ENCODE measurements at regions not wholly inside any gene's neighbourhood (a gene's known extent, or its start where the extent isn't known, plus 50 kb on each side); places are given as distances from the start of the nearest gene placed in this dataset.

DNA sequence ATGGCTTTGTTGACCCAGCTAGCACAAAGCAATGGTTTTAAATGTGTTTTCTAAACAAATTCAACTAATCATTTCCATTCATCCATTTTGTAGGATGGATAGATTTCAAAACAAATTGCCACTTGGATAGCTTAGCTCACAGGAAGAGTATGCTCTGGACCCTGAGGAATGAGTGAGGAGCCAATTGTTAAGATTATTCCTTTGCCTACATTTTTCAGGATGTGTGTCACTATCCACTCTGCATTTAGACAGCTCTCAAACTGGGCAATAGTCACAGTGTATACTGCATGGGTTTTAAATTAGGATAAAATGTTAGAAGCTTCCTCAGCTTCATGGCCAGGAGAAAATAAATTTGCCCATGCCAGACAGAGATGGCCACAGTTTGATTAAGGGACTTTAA is 605.6 kb upstream of the TEX47 start:
- in situ Hi-C loops (cut with MboI; ENCODE audit: low sequenced_read_pairs, unreplicated experiment) = no loop called here
- no peak for DNase-seq (ENCODE audit: low spot score)
- TF ChIP-seq, protein P1, sequence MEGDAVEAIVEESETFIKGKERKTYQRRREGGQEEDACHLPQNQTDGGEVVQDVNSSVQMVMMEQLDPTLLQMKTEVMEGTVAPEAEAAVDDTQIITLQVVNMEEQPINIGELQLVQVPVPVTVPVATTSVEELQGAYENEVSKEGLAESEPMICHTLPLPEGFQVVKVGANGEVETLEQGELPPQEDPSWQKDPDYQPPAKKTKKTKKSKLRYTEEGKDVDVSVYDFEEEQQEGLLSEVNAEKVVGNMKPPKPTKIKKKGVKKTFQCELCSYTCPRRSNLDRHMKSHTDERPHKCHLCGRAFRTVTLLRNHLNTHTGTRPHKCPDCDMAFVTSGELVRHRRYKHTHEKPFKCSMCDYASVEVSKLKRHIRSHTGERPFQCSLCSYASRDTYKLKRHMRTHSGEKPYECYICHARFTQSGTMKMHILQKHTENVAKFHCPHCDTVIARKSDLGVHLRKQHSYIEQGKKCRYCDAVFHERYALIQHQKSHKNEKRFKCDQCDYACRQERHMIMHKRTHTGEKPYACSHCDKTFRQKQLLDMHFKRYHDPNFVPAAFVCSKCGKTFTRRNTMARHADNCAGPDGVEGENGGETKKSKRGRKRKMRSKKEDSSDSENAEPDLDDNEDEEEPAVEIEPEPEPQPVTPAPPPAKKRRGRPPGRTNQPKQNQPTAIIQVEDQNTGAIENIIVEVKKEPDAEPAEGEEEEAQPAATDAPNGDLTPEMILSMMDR (IDR thresholded peaks at IDR 0.05; ENCODE audit: borderline replicate concordance, control extremely low read depth, extremely low read depth, insufficient read depth, missing control alignments) = no peak

DNA sequence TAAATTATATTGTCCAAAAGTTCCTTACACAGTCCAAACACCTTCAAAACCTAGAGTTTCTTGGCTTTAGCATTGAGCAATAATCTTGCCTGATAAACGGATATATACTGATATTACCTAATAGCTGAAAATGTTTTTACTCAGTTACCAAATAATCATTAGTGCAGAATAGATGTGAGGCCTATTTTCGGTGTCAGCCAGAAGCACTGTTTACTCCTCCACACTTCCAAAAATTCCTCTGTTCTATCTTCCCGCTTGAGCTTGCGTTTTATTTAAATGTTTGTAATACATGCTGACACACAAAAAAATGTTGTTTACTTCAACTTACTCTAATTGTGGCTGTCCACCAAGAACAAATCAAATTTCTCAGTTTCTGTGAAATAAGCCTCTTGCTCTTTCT is 606.2 kb upstream of the TEX47 start:
- TF ChIP-seq, protein P1 (IDR thresholded peaks at IDR 0.05; ENCODE audit: borderline replicate concordance, control extremely low read depth, extremely low read depth, insufficient read depth, missing control alignments) = no peak
- no peak for DNase-seq (ENCODE audit: low spot score)
- in situ Hi-C loops (cut with MboI; ENCODE audit: low sequenced_read_pairs, unreplicated experiment) = no loop called here

DNA sequence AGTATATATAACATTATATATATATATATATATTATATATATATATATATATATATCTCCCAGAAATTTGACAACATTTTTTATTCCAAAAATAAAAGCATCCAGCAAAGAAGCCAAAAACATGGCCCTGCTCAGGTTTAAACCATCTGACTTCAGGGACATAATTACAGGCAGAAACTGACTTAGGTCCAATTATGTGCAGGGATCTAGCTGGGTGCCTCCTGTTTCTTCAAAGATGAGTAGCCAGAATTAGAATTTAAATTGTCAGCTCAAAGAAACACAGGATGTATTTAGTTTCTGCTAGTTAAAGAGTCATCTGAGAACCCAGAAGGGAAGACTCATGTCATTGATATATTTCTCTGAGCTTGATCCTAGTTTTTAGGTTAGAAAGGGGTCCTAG is 656.4 kb upstream of the TEX47 start:
- no peak for DNase-seq (ENCODE audit: low spot score)
- in situ Hi-C loops (cut with MboI; ENCODE audit: low sequenced_read_pairs, unreplicated experiment) = no loop called here
- TF ChIP-seq, protein P1 (IDR thresholded peaks at IDR 0.05; ENCODE audit: borderline replicate concordance, control extremely low read depth, extremely low read depth, insufficient read depth, missing control alignments) = no peak

DNA sequence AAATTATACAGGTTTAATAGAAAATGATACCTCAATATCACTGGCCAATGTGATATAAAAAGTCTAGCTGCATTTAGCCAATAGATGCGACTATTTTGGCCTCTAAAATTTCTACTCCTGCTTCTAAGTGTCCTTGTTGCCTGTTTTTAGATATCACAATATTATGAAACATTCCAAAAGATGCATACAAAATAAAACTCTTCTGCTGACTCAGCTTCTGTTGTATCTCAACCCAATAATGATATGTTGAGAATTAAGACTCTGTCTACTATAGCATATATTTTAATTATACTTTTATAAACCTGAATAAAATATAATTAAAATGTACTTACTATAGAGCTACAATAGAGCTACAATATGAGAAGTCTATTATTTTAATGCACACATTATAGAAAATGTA is 661.0 kb upstream of the TEX47 start:
- no peak for DNase-seq (ENCODE audit: low spot score)
- TF ChIP-seq, protein P1 (IDR thresholded peaks at IDR 0.05; ENCODE audit: borderline replicate concordance, control extremely low read depth, extremely low read depth, insufficient read depth, missing control alignments) = no peak
- in situ Hi-C loops (cut with MboI; ENCODE audit: low sequenced_read_pairs, unreplicated experiment) = no loop called here

DNA sequence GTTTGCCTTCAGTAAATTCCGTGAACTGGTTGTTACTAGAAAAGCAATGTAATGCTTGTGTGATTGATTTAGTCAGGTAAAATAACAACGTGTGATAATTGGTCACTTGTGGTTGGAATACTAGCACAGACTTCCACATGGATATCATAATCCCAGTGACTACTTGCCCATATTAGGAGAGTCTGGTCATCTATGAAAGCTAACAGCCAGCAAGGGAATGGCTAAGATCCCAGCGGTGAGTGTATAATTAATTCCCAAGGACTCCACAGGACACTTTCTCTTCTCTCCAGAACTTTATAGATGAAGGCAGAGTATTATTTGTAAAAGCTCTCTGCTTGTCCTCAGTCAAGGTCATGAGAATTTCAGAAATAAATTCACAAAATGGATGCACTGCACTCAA is 662.6 kb upstream of the TEX47 start:
- TF ChIP-seq, protein P1 (IDR thresholded peaks at IDR 0.05; ENCODE audit: borderline replicate concordance, control extremely low read depth, extremely low read depth, insufficient read depth, missing control alignments) = no peak
- no peak for DNase-seq (ENCODE audit: low spot score)
- in situ Hi-C loops (cut with MboI; ENCODE audit: low sequenced_read_pairs, unreplicated experiment) = no loop called here

DNA sequence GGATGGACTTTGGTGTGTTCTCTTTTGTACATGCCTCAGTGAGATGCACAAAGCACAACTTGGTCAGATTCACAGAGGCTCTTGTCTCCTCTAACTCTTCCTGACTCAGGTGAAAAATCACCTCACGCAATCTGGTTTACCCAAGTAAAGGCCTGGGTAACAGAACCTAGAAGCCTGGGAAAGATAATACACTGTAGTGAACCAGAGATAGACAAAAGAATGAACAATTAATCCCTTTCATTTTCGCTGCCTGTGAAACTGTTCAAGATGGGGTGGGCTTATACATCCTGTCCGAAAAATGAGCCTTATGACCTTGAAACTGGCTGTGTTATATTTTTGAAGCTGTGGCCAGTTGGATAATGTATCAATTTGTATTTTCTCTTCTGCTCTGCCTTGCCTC is 678.9 kb upstream of the TEX47 start:
- no peak for DNase-seq (ENCODE audit: low spot score)
- TF ChIP-seq, protein P1 (IDR thresholded peaks at IDR 0.05; ENCODE audit: borderline replicate concordance, control extremely low read depth, extremely low read depth, insufficient read depth, missing control alignments) = no peak
- in situ Hi-C loops (cut with MboI; ENCODE audit: low sequenced_read_pairs, unreplicated experiment) = no loop called here

DNA sequence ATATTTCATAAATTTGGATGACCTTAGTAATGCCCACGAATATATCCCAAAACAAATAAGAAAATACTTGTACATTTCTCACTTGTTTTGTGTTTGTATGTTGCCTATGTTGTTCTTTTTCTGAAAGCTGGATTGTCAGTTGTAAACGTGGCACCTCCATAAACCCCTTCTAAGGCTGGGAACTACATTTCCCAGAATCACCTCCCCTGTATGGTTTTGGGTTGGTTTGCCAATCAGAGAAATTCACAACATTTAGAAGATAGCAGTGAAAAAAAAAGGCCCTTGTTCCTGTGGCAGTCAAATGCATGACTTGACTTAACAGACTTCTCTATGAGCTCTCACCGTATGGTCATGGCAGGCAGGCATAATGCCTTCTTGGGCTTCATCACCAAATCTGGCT is 676.3 kb upstream of the STEAP1 start:
- TF ChIP-seq, protein P1 (IDR thresholded peaks at IDR 0.05; ENCODE audit: borderline replicate concordance, control extremely low read depth, extremely low read depth, insufficient read depth, missing control alignments) = no peak
- DNase-seq (ENCODE audit: low spot score) = no peak
- in situ Hi-C loops (cut with MboI; ENCODE audit: low sequenced_read_pairs, unreplicated experiment) = no loop called here

Data from GM13976 (cell line).